ENCODE measurements at regions not wholly inside any gene's neighbourhood (a gene's known extent, or its start where the extent isn't known, plus 50 kb on each side); places are given as distances from the start of the nearest gene placed in this dataset.

DNA sequence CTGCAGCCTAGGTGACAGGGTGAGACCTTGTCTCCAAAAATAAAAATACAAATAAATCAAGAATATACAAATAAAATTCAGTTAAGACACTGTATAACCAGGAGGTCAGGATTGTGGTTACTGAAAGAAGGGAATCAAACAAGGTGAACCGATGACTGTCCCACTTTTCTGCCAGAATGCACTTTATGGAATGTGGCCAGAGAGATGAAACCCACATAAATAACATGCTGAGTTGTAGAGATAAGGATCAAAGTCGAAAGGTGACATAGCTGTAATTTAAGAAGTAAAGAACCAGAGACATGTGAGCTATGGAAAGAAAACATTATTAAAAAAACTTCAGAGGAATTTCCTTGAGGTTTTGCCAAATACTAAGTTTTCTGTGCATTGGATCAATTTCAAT, 1098.2 kb upstream of the USP15 start:
- Histone ChIP-seq H3K27ac (no peak overlapping the region), H3K9me3 (no peaks in the 10 kb centered on the region), H3K36me3 (replicated peaks in 1 of 2; ENCODE audit: insufficient read depth in 1 of 2, low read depth in 2 of 2) (no peaks in the 10 kb centered on the region), H3K4me3 (no peak overlapping the region), H3K4me1 (no peaks in the 10 kb centered on the region), H3K27me3 (no peaks in the 10 kb centered on the region)
- WGBS, 2 donors: 35 to 58% methylated on average over 2 of the region's 2 CpGs
- ATAC-seq (no peak), DNase-seq (no peak)
- intact Hi-C loops (cut with DNase I): no loop called here
- TF ChIP-seq POLR2A (IDR thresholded peaks at IDR 0.05): no peak
- TF ChIP-seq, protein P1, sequence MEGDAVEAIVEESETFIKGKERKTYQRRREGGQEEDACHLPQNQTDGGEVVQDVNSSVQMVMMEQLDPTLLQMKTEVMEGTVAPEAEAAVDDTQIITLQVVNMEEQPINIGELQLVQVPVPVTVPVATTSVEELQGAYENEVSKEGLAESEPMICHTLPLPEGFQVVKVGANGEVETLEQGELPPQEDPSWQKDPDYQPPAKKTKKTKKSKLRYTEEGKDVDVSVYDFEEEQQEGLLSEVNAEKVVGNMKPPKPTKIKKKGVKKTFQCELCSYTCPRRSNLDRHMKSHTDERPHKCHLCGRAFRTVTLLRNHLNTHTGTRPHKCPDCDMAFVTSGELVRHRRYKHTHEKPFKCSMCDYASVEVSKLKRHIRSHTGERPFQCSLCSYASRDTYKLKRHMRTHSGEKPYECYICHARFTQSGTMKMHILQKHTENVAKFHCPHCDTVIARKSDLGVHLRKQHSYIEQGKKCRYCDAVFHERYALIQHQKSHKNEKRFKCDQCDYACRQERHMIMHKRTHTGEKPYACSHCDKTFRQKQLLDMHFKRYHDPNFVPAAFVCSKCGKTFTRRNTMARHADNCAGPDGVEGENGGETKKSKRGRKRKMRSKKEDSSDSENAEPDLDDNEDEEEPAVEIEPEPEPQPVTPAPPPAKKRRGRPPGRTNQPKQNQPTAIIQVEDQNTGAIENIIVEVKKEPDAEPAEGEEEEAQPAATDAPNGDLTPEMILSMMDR (IDR thresholded peaks at IDR 0.05): no peak

DNA sequence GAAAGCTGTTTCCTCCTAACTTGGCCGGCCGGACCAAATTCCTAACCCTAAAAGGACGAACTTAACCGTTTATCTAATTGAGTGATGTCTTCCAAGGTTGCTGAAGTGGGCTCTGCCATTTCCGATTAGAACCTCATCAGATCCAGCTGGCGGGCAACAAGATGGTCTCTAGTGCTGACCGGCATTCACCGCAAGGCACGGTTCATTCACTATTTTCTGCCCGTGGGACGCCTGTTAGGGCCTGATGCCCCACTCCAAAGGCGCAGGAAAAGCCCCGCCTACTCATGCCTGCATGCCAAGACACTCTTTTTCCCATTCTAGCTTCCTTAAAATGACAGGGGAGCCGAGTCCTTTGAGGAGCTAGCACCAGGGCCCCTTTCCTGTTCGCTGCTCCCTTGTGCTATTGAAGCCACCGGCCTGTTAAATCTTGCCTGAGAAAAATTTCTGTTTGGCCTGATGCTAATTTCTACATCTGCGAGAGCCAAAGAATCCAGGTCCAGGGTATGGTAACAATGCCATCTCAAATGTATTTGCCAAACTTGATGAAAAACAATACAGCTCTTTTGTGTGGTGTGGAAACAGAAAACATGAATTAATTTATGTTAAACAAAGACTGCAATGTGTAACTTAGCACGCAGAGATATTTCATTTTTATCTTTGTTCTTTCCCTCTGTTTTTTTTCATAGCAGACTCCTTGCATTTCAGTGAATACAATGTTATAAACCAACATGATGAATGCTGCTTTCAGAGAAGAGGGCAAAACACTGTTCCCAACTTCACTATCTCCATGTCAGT, 1071.2 kb upstream of the USP15 start:
- Histone ChIP-seq H3K27me3 (no peaks in the 10 kb centered on the region), H3K27ac (no peak overlapping the region), H3K4me3 (no peak overlapping the region), H3K4me1 (no peaks in the 10 kb centered on the region), H3K36me3 (replicated peaks in 1 of 2; ENCODE audit: insufficient read depth in 1 of 2, low read depth in 2 of 2) (no peaks in the 10 kb centered on the region), H3K9me3 (no peaks in the 10 kb centered on the region)
- intact Hi-C loops (cut with DNase I): no loop called here
- ATAC-seq (no peak), DNase-seq (no peak)
- WGBS, 2 donors: 73 to 76% methylated on average over 18 of the region's 18 CpGs
- no peak for TF ChIP-seq POLR2A (IDR thresholded peaks at IDR 0.05)
- TF ChIP-seq, protein P1 (IDR thresholded peaks at IDR 0.05): no peak

DNA sequence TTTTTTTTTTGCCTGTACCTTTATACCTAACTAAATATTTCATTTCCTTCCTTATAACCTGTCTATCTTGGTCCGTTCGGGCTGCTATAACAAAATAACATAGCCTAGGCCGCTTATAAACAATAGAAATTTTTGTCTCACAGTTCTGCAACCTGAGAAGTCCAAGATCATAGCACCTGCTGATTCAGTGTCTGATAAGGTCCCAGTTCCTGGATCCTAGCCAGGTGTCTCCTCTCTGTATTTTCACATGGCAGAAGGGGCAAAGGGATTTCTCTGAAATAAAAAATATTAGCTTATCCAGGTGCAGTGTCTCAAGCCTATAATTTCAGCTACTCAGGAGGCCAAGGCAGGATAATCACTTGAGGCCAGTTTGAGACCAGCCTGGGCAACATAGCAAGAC, 1046.6 kb upstream of the USP15 start:
- DNase-seq: no peak
- Histone ChIP-seq H3K27ac (no peak overlapping the region), H3K9me3 (no peaks in the 10 kb centered on the region), H3K4me1 (no peaks in the 10 kb centered on the region), H3K4me3 (no peak overlapping the region), H3K27me3 (no peaks in the 10 kb centered on the region), H3K36me3 (replicated peaks in 1 of 2; ENCODE audit: insufficient read depth in 1 of 2, low read depth in 2 of 2) (no peaks in the 10 kb centered on the region)
- intact Hi-C loops (cut with DNase I): no loop called here
- no peak for ATAC-seq
- TF ChIP-seq, protein P1 (IDR thresholded peaks at IDR 0.05): no peak
- TF ChIP-seq POLR2A (IDR thresholded peaks at IDR 0.05): no peak
- 42 to 46% methylated on average over 3 of the region's 3 CpGs for WGBS, 2 donors

DNA sequence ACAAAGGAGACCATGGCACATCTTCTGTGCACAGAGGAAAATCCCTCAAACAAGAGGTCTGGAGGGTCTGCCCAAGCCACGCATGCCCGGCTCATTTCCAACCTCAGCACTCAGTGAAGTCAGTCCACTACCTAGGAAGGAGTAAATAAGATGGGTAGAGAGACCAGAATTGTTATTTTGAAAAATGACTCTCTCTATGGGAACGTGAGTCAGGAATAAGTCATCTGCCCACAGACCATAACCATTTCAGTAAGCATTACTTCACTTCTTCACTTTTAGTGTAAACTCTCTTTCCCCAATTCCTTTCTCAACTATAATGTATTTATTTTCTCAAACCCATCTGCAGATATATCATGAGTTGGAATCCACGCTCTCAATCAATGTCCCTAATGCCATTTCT, 1039.9 kb upstream of the USP15 start:
- no peak overlapping the region for H3K27ac ChIP-seq
- WGBS, 2 donors: 77 to 79% methylated on average over 4 of the region's 4 CpGs
- TF ChIP-seq, protein P1 (IDR thresholded peaks at IDR 0.05): no peak
- no peak for TF ChIP-seq POLR2A (IDR thresholded peaks at IDR 0.05)
- no peaks in the 10 kb centered on the region for H3K36me3 ChIP-seq (replicated peaks in 1 of 2; ENCODE audit: insufficient read depth in 1 of 2, low read depth in 2 of 2)
- no peaks in the 10 kb centered on the region for H3K4me1 ChIP-seq
- intact Hi-C loops (cut with DNase I): no loop called here
- ATAC-seq (no peak), DNase-seq (no peak)
- H3K4me3 ChIP-seq: no peak overlapping the region
- H3K27me3 ChIP-seq: no peaks in the 10 kb centered on the region
- no peaks in the 10 kb centered on the region for H3K9me3 ChIP-seq

DNA sequence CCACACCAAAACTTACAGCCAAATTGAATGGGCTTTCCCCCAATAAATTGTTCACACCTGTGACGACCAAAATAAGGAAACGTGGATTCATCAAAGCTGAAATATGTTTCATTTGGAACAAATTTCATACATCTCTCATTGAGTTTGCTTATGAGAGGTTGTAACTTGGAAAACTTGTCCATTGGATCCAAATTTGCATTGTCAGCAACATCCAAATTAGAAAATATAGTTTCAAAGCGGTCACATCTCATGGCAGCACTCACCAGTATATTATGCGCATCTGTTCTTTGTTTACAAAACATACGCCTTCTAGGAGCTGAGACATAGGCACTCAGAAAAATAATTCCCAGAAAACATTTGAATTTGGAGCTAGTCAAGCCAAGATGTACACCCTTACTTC, 1028.2 kb upstream of the USP15 start:
- WGBS, 2 donors: 61 to 67% methylated on average over 5 of the region's 5 CpGs
- Histone ChIP-seq H3K4me1 (no peaks in the 10 kb centered on the region), H3K36me3 (replicated peaks in 1 of 2; ENCODE audit: insufficient read depth in 1 of 2, low read depth in 2 of 2) (no peaks in the 10 kb centered on the region), H3K27me3 (no peaks in the 10 kb centered on the region), H3K9me3 (no peaks in the 10 kb centered on the region), H3K4me3 (no peak overlapping the region), H3K27ac (no peak overlapping the region)
- TF ChIP-seq, protein P1 (IDR thresholded peaks at IDR 0.05): no peak
- no peak for TF ChIP-seq POLR2A (IDR thresholded peaks at IDR 0.05)
- intact Hi-C loops (cut with DNase I): no loop called here
- no peak for DNase-seq
- ATAC-seq: no peak
